Astrocyte (in vitro differentiated cells and primary cell): ENCODE measurements at regions not wholly inside any gene's neighbourhood (a gene's known extent, or its start where the extent isn't known, plus 50 kb on each side); places are given as distances from the start of the nearest gene placed in this dataset.

Experiments used
- DNase-seq: peaks from one replicate; pipeline ENCODE4 v3.0.0-alpha.2; 2010; ENCODE audit warnings: low read depth
- FAIRE-seq: peaks from 2 replicates; lab custom pipeline; 2011; peaks lifted over from hg19 to GRCh38; lab: Jason Lieb, UNC
- H2AFZ ChIP-seq: 2 replicates; pipeline ENCODE4 v1.6.0; 2012; ENCODE audit warnings: low read depth, low read length, inconsistent platforms
- H3K27ac ChIP-seq: 2 replicates; pipeline ENCODE4 v1.5.1; 2011; ENCODE audit warnings: low read depth, low read length, inconsistent platforms
- H3K27me3 ChIP-seq: 2 replicates; pipeline ENCODE4 v1.6.0; 2011; ENCODE audit warnings: low read length, inconsistent platforms; ENCODE audit not compliant: insufficient read depth
- H3K36me3 ChIP-seq: 2 replicates; pipeline ENCODE4 v1.5.1; 2011; ENCODE audit warnings: low read length, inconsistent platforms; ENCODE audit not compliant: insufficient read depth
- H3K4me1 ChIP-seq: 2 replicates; pipeline ENCODE4 v1.5.1; 2011; ENCODE audit warnings: low read length, inconsistent platforms; ENCODE audit not compliant: insufficient read depth
- H3K4me2 ChIP-seq: 2 replicates; pipeline ENCODE4 v1.6.0; 2012; ENCODE audit warnings: low read length, inconsistent platforms
- H3K4me3 ChIP-seq: 2 replicates; pipeline ENCODE4 v1.5.1; 2011; ENCODE audit warnings: low read depth, mild to moderate bottlenecking, low read length, inconsistent platforms; ENCODE audit not compliant: insufficient read depth
- H3K79me2 ChIP-seq: 2 replicates; pipeline ENCODE4 v1.6.0; 2012; ENCODE audit warnings: mild to moderate bottlenecking, low read length, inconsistent platforms; ENCODE audit not compliant: insufficient read depth
- H3K9ac ChIP-seq: 2 replicates; pipeline ENCODE4 v1.6.0; 2012; ENCODE audit warnings: mild to moderate bottlenecking, low read length, inconsistent platforms
- H3K9me3 ChIP-seq: 2 replicates; pipeline ENCODE4 v1.5.1; 2012; ENCODE audit warnings: low read depth, mild to moderate bottlenecking, low read length, inconsistent platforms; ENCODE audit not compliant: insufficient read depth
- H4K20me1 ChIP-seq: 2 replicates; pipeline ENCODE4 v1.6.0; 2012; ENCODE audit warnings: low read length, inconsistent platforms; ENCODE audit not compliant: insufficient read depth
- H3K27ac Mint-ChIP-seq: one replicate; pipeline ENCODE4 v1.8.0; 2021; ENCODE audit warnings: mild to moderate bottlenecking, mixed read lengths; ENCODE audit not compliant: unreplicated experiment
- H3K27me3 Mint-ChIP-seq: one replicate; pipeline ENCODE4 v1.8.0; 2021; ENCODE audit warnings: low read depth, mixed read lengths; ENCODE audit not compliant: unreplicated experiment
- H3K36me3 Mint-ChIP-seq: one replicate; pipeline ENCODE4 v1.8.0; 2021; ENCODE audit warnings: low read depth, mixed read lengths; ENCODE audit not compliant: unreplicated experiment
- H3K4me1 Mint-ChIP-seq: one replicate; pipeline ENCODE4 v1.8.0; 2021; ENCODE audit warnings: low read depth, mixed read lengths; ENCODE audit not compliant: unreplicated experiment
- H3K4me3 Mint-ChIP-seq: one replicate; pipeline ENCODE4 v1.8.0; 2021; ENCODE audit warnings: mild to moderate bottlenecking, moderate library complexity, mixed read lengths; ENCODE audit not compliant: unreplicated experiment
- H3K9me3 Mint-ChIP-seq: one replicate; pipeline ENCODE4 v1.8.0; 2021; ENCODE audit warnings: mild to moderate bottlenecking, mixed read lengths; ENCODE audit not compliant: unreplicated experiment
- CTCF ChIP-seq: IDR thresholded peaks from 2 replicates; pipeline ENCODE4 v1.5.1; 2011; ENCODE audit warnings: low read depth, mild to moderate bottlenecking, inconsistent platforms, low read length, moderate library complexity; ENCODE audit not compliant: insufficient read depth
- EZH2 ChIP-seq: IDR thresholded peaks from 2 replicates; pipeline ENCODE4 v1.6.1; 2012; ENCODE audit warnings: mild to moderate bottlenecking, low read length, inconsistent platforms; ENCODE audit not compliant: insufficient read depth

GRCh38 chr10:131429141-131429540, 117.6 kb upstream of the TCERG1L start:
- no peak overlapping the region for H3K4me3 Mint-ChIP-seq
- no peak for FAIRE-seq

GRCh38 chr10:131429942-131430341, 118.4 kb upstream of the TCERG1L start:
- Histone ChIP-seq H3K27ac (no peak overlapping the region), H3K4me2 (no peak overlapping the region), H3K4me3 (no peak overlapping the region), H3K4me1 (no peaks in the 10 kb centered on the region), H3K36me3 (no peaks in the 10 kb centered on the region), H3K27me3 (no peaks in the 10 kb centered on the region), H3K9ac (no peak overlapping the region), H3K79me2 (no peaks in the 10 kb centered on the region), H2AFZ (no peak overlapping the region), H4K20me1 (no peaks in the 10 kb centered on the region), H3K9me3 (peaks cover 10% of the 10 kb centered on the region)
- DNase-seq (no peak), FAIRE-seq (no peak)
- Mint-ChIP-seq H3K27me3 (peaks cover 28% of the 10 kb centered on the region), H3K27ac (no peak overlapping the region), H3K4me1 (no peaks in the 10 kb centered on the region), H3K36me3 (no peaks in the 10 kb centered on the region), H3K9me3 (peaks cover 4% of the 10 kb centered on the region), H3K4me3 (no peak overlapping the region)
- TF ChIP-seq EZH2 = no peak
- TF ChIP-seq CTCF = no peak

More at GRCh38 chr10:131429141-131429540, 117.6 kb upstream of the TCERG1L start:
- H3K27me3 ChIP-seq = no peaks in the 10 kb centered on the region
- H3K9ac ChIP-seq = no peak overlapping the region
- no peak overlapping the region for H3K4me3 ChIP-seq
- H3K4me1 ChIP-seq = no peaks in the 10 kb centered on the region
- Mint-ChIP-seq H3K9me3 (peaks cover 3% of the 10 kb centered on the region), H3K27me3 (peaks cover 29% of the 10 kb centered on the region), H3K36me3 (no peaks in the 10 kb centered on the region), H3K4me1 (no peaks in the 10 kb centered on the region), H3K27ac (no peak overlapping the region)
- H4K20me1 ChIP-seq = no peaks in the 10 kb centered on the region
- no peak overlapping the region for H3K27ac ChIP-seq
- H3K36me3 ChIP-seq = no peaks in the 10 kb centered on the region
- no peaks in the 10 kb centered on the region for H3K79me2 ChIP-seq
- H3K9me3 ChIP-seq = peaks cover 12% of the 10 kb centered on the region
- no peak overlapping the region for H3K4me2 ChIP-seq
- DNase-seq = no peak
- H2AFZ ChIP-seq = no peak overlapping the region
- TF ChIP-seq CTCF = no peak
- no peak for TF ChIP-seq EZH2

- H3K4me1 Mint-ChIP-seq = no peaks in the 10 kb centered on the region
- H3K9me3 Mint-ChIP-seq = peaks cover 3% of the 10 kb centered on the region
- peaks cover 26% of the 10 kb centered on the region for H3K27me3 Mint-ChIP-seq
- no peak overlapping the region for H2AFZ ChIP-seq
- no peak overlapping the region for H3K4me3 Mint-ChIP-seq
- no peaks in the 10 kb centered on the region for H3K27me3 ChIP-seq
- no peaks in the 10 kb centered on the region for H3K79me2 ChIP-seq
- no peak for DNase-seq
- peaks cover 5% of the 10 kb centered on the region for H3K9me3 ChIP-seq
- no peaks in the 10 kb centered on the region for H4K20me1 ChIP-seq
- no peak overlapping the region for H3K4me2 ChIP-seq
- no peak overlapping the region for H3K4me3 ChIP-seq
- no peak overlapping the region for H3K9ac ChIP-seq
- no peak for FAIRE-seq
- no peaks in the 10 kb centered on the region for H3K36me3 Mint-ChIP-seq
- H3K36me3 ChIP-seq = no peaks in the 10 kb centered on the region
- H3K27ac Mint-ChIP-seq = no peak overlapping the region
- no peaks in the 10 kb centered on the region for H3K4me1 ChIP-seq
- no peak for TF ChIP-seq EZH2
- TF ChIP-seq CTCF = no peak
- H3K27ac ChIP-seq = no peak overlapping the region
Measured at GRCh38 chr10:131430716-131431412, 119.3 kb upstream of the TCERG1L start.
